ENCODE measurements at regions not wholly inside any gene's neighbourhood (a gene's known extent, or its start where the extent isn't known, plus 50 kb on each side); places are given as distances from the start of the nearest gene placed in this dataset.

DNA sequence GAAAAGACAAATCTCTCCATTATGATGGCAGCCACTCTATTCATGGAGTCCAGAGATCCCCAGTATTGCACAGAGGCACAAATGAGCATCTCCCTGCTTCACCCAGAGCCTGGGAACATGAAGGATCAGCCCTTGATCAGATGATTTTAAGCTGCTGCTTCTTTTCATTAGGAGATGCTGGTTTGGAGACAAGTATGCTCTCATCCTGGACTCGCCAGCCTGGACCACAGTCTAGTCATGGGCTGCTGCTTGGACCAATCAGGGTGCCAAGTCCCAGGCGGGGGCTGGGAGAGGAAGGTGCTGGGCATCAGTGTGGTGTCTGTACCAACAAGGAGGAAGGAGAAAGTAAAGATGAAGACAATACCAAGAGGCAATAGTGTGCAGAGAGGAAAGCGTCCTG, 195.7 kb upstream of the FOXQ1 start:
- TF ChIP-seq, protein P1, sequence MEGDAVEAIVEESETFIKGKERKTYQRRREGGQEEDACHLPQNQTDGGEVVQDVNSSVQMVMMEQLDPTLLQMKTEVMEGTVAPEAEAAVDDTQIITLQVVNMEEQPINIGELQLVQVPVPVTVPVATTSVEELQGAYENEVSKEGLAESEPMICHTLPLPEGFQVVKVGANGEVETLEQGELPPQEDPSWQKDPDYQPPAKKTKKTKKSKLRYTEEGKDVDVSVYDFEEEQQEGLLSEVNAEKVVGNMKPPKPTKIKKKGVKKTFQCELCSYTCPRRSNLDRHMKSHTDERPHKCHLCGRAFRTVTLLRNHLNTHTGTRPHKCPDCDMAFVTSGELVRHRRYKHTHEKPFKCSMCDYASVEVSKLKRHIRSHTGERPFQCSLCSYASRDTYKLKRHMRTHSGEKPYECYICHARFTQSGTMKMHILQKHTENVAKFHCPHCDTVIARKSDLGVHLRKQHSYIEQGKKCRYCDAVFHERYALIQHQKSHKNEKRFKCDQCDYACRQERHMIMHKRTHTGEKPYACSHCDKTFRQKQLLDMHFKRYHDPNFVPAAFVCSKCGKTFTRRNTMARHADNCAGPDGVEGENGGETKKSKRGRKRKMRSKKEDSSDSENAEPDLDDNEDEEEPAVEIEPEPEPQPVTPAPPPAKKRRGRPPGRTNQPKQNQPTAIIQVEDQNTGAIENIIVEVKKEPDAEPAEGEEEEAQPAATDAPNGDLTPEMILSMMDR (IDR thresholded peaks at IDR 0.05 in 2 of 3, conservative IDR thresholded peaks at IDR 0.05 in 1 of 3; ENCODE audit: control insufficient read depth in 2 of 3, extremely low read depth in 1 of 3, insufficient read depth in 1 of 3, low read depth in 3 of 3, low read length in 3 of 3): no peak
- TF ChIP-seq POU2F2 (IDR thresholded peaks at IDR 0.05; ENCODE audit: borderline replicate concordance, low read depth, low read length) (no peak), POLR2A (IDR thresholded peaks at IDR 0.05; ENCODE audit: low read depth, low read length) (no peak), BRCA1 (IDR thresholded peaks at IDR 0.05; ENCODE audit: low read depth, low read length) (no peak), CEBPB (IDR thresholded peaks at IDR 0.05; ENCODE audit: borderline replicate concordance in 1 of 2, low read depth in 2 of 2, low read length in 2 of 2) (no peak), NR2C2 (IDR thresholded peaks at IDR 0.05; ENCODE audit: borderline replicate concordance, control insufficient read depth, insufficient read length, low read depth) (no peak), NR2F1 (conservative IDR thresholded peaks at IDR 0.05) (no peak), BHLHE40 (IDR thresholded peaks at IDR 0.05; ENCODE audit: borderline replicate concordance in 1 of 2, low read depth in 2 of 2, low read length in 1 of 2) (no peak), MEF2A (IDR thresholded peaks at IDR 0.05; ENCODE audit: insufficient read depth, low read depth, low read length) (no peak)
- TF ChIP-seq, protein P2, sequence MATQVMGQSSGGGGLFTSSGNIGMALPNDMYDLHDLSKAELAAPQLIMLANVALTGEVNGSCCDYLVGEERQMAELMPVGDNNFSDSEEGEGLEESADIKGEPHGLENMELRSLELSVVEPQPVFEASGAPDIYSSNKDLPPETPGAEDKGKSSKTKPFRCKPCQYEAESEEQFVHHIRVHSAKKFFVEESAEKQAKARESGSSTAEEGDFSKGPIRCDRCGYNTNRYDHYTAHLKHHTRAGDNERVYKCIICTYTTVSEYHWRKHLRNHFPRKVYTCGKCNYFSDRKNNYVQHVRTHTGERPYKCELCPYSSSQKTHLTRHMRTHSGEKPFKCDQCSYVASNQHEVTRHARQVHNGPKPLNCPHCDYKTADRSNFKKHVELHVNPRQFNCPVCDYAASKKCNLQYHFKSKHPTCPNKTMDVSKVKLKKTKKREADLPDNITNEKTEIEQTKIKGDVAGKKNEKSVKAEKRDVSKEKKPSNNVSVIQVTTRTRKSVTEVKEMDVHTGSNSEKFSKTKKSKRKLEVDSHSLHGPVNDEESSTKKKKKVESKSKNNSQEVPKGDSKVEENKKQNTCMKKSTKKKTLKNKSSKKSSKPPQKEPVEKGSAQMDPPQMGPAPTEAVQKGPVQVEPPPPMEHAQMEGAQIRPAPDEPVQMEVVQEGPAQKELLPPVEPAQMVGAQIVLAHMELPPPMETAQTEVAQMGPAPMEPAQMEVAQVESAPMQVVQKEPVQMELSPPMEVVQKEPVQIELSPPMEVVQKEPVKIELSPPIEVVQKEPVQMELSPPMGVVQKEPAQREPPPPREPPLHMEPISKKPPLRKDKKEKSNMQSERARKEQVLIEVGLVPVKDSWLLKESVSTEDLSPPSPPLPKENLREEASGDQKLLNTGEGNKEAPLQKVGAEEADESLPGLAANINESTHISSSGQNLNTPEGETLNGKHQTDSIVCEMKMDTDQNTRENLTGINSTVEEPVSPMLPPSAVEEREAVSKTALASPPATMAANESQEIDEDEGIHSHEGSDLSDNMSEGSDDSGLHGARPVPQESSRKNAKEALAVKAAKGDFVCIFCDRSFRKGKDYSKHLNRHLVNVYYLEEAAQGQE (IDR thresholded peaks at IDR 0.05; ENCODE audit: low read depth, low read length): no peak

All from GM12878 (cell line).